Astrocyte (in vitro differentiated cells and primary cell): ENCODE measurements at regions not wholly inside any gene's neighbourhood (a gene's known extent, or its start where the extent isn't known, plus 50 kb on each side); places are given as distances from the start of the nearest gene placed in this dataset.

Source experiments
- CTCF ChIP-seq: IDR thresholded peaks from 2 replicates; pipeline ENCODE4 v1.5.1; 2011; ENCODE audit warnings: low read depth, mild to moderate bottlenecking, inconsistent platforms, low read length, moderate library complexity; ENCODE audit not compliant: insufficient read depth
- EZH2 ChIP-seq: IDR thresholded peaks from 2 replicates; pipeline ENCODE4 v1.6.1; 2012; ENCODE audit warnings: mild to moderate bottlenecking, low read length, inconsistent platforms; ENCODE audit not compliant: insufficient read depth

DNA sequence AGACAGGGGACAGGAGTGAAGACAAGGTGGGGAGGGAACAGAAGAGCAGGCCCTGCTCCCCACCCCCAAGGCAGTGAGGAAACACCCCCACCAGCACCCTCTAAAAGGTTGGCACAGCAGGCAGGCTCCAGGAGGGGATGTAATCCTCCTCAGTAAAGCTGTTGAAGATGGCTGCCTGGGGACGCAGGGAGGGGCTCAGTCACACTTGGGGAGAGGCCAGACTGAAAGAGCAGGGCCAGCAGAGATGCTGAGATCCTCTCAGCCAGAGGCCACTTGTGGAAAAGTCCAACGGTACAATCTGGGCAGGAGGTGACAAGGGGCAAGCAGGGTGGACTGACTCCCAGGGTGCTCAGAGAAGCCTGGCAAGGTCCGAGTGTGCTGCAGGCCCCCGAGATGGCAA lies 154.8 kb upstream of the ID2 start:
- TF ChIP-seq CTCF (no peak), EZH2 (no peak)
